ENCODE measurements at regions not wholly inside any gene's neighbourhood (a gene's known extent, or its start where the extent isn't known, plus 50 kb on each side); places are given as distances from the start of the nearest gene placed in this dataset.

DNA sequence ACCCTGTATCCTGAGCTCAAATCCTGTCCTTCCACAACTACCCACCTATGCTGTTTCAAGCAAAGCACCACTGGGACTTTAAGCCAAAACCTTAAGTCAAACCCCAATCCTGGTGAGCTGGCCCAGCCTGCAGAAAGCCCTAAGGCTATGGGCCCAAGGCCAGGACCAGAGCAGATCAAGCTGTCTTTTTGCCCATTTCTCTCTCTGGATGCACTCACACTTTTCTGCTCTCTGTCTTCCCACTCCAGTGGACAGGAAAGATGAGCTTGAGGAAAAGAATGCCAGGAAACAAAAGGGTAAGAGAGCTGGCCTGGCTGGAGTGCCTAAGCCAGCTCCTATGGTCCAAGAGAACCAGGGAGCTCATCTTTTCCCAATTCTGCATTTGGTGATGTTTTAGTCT is 284.3 kb upstream of the ISX start:
- ATAC-seq (replicated peaks in 6 of 8): no peak
- Histone ChIP-seq H3K4me3 (no peak overlapping the region), H3K4me1 (replicated peaks in 1 of 2) (peaks cover 0 to 4% of the 10 kb centered on the region in 2 donors), H3K27ac (no peak overlapping the region)
- in situ Hi-C loops (cut with MboI; ENCODE audit: low pct_unique_long_range_greater_than_20kb in 2 of 9, low sequenced_read_pairs in 9 of 9, unreplicated experiment in 9 of 9): no loop called here

DNA sequence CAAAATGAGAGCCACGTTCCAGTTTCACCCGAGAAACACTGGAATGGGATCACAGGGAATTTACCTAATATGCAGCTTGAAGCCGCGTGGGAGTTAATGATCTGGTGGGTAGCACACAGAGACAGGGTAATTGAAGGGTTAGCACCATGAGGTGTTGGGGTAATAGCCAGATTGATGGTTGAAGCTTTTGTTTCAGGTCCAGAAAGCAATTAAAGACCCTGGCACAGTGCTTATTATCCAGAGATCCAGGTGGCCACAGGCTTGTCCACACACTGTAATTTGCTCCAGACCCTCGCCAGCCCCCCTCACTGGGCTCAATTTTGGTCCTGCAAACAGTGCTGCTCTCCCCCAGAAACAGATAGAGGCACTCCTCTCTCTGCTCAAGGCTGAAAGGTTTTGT is 282.5 kb upstream of the ISX start:
- peaks cover 0 to 4% of the 10 kb centered on the region in 2 donors for H3K4me1 ChIP-seq (replicated peaks in 1 of 2)
- no peak for ATAC-seq (replicated peaks in 6 of 8)
- WGBS, 10 experiments: 19 to 100% (median 75%) methylated on average over 1 to 5 of the region's 5 CpGs; no CpG with 5 or more reads in 5 of the 10 experiments
- H3K4me3 ChIP-seq: no peak overlapping the region
- H3K27ac ChIP-seq: no peak overlapping the region
- in situ Hi-C loops (cut with MboI; ENCODE audit: low pct_unique_long_range_greater_than_20kb in 2 of 9, low sequenced_read_pairs in 9 of 9, unreplicated experiment in 9 of 9): no loop called here

DNA sequence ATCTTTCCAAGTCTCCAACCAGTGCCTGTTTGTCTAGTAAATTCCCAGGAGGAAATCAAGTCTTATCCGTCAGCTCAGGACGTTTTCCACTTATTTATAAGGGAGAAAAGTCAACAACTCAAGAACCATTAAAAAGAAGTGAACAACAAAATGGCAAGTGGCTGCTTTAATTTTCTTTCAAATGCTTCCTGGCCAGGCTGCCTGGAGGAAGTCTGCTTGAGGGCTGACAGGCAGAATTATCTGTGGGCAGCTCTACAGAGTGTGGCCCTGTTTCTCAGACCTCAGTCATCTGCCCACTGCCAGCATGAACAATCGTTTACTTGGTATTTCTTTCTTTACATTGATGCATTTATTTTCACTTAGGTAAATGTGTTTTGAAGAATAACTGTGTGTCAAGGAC is 281.9 kb upstream of the ISX start:
- ATAC-seq (replicated peaks in 6 of 8): no peak
- Histone ChIP-seq H3K4me3 (no peak overlapping the region), H3K4me1 (replicated peaks in 1 of 2) (peaks cover 0 to 4% of the 10 kb centered on the region in 2 donors), H3K27ac (no peak overlapping the region)
- in situ Hi-C loops (cut with MboI; ENCODE audit: low pct_unique_long_range_greater_than_20kb in 2 of 9, low sequenced_read_pairs in 9 of 9, unreplicated experiment in 9 of 9): no loop called here
- WGBS, 10 experiments: 0 to 69% (median 17%) methylated on average over 1 to 3 of the region's 3 CpGs

DNA sequence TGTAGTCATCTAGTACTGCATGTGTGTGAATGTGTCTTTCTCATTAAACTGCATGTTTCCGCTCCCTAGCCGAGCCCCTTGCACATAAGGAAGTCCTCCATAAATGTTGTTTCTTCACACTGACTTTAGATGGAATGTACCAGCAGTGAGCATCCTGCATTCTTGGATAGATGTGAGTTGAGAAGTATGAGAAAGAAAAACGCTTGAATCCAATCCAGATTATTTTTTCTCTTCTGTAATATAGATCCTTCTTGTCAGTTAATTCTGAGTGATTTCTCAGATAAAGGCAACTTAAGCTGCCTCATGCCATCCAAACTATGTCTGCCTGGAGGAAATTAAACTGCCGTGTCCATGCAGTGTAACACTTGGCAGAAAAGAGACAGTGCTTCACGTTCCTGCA is 268.1 kb upstream of the ISX start:
- Histone ChIP-seq H3K4me3 (no peak overlapping the region), H3K27ac (no peak overlapping the region), H3K4me1 (replicated peaks in 1 of 2) (peaks cover 9 to 12% of the 10 kb centered on the region in 2 donors)
- in situ Hi-C loops (cut with MboI; ENCODE audit: low pct_unique_long_range_greater_than_20kb in 2 of 9, low sequenced_read_pairs in 9 of 9, unreplicated experiment in 9 of 9): no loop called here
- 0 to 94% (median 75%) methylated on average over 1 to 4 of the region's 5 CpGs for WGBS, 10 experiments
- no peak for ATAC-seq (replicated peaks in 6 of 8)

DNA sequence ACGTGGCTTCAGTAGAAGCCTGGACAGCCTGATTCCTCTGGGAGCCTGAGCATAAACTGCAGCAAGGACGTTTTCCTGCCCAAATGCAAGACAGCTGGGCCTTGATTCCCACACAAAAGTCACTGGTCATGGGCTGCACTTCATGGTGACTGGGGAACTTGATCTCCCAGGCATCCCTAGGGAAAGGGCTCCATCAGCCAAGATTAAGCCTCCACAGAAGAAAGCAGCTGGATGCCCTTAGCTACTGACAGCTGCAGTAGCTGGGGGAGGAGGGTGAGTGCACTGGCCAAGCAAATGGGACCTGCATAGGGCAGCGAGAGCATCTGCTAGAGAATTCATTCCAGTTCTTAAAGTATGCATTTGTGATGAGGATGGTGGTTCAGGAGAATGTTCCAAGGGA is 267.4 kb upstream of the ISX start:
- ATAC-seq (replicated peaks in 6 of 8): no peak
- Histone ChIP-seq H3K27ac (no peak overlapping the region), H3K4me1 (replicated peaks in 1 of 2) (peaks cover 9 to 12% of the 10 kb centered on the region in 2 donors), H3K4me3 (no peak overlapping the region)
- 0 to 94% (median 0%) methylated on average over 1 to 3 of the region's 3 CpGs; no CpG with 5 or more reads in 3 of the 10 experiments for WGBS, 10 experiments
- in situ Hi-C loops (cut with MboI; ENCODE audit: low pct_unique_long_range_greater_than_20kb in 2 of 9, low sequenced_read_pairs in 9 of 9, unreplicated experiment in 9 of 9): no loop called here

DNA sequence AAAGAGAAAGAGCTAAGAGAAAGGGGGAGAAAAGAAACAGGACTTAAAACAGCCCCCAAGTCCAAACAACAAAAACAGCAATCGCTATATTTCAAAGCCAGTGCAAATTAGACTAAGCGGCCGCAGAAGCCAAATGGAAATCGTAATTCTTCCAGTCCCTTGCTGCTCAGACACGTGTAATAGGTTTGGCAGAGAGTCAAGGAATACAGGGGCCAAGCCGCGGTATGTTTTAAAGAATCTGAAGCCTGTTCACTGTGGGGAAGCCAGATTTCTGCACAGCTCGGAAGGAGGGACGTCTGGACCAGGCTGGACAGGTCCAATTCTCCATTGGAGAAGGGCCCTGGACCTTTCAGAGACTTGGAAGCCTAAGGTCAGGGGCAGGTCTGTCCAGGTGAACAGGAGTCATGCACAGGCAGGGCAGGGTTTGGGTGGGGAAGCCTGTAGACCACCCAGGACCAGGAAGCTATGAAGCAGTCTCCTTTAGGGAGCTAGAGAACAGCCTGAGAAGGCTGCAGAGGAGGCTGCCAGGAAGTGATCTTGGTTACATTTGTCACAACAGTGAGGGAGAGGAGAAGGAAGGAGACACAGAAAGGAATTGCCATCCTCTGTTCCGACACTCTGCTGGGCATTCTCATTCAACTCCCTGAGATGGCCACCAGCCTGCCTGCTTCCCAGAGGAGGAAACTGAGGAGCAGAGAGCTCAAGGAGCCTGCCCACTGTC is 265.5 kb upstream of the ISX start:
- WGBS, 10 experiments: 0 to 70% (median 55%) methylated on average over 2 to 7 of the region's 10 CpGs; no CpG with 5 or more reads in 1 of the 10 experiments
- H3K4me3 ChIP-seq: no peak overlapping the region
- in situ Hi-C loops (cut with MboI; ENCODE audit: low pct_unique_long_range_greater_than_20kb in 2 of 9, low sequenced_read_pairs in 9 of 9, unreplicated experiment in 9 of 9): no loop called here
- peaks cover 15 to 21% of the 10 kb centered on the region in 2 donors for H3K4me1 ChIP-seq (replicated peaks in 1 of 2)
- no peak overlapping the region for H3K27ac ChIP-seq
- peak in 5 of 8 experiments; percentile 21 to 87 (median 41) for ATAC-seq (replicated peaks in 6 of 8)

DNA sequence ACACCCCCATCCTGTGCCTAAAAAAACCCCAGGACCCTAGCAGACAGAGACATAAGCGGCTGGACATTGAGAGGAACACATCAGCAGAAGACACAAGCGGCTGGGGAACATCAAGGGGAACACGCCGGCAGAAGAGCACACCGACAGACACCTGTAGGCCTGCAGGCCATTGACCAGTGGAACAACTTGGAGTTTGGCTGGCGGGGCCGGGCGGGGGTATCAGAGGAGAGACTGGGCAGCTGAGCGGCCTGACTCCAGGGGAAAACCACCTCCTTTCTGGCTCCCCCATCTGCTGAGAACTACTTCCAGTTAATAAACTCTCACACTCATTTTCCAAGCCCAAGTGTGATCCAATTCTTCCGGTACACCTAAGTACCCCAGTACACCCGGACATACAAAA is 264.7 kb upstream of the ISX start:
- in situ Hi-C loops (cut with MboI; ENCODE audit: low pct_unique_long_range_greater_than_20kb in 2 of 9, low sequenced_read_pairs in 9 of 9, unreplicated experiment in 9 of 9): no loop called here
- Histone ChIP-seq H3K4me3 (no peak overlapping the region), H3K4me1 (replicated peaks in 1 of 2) (peaks cover 15 to 21% of the 10 kb centered on the region in 2 donors), H3K27ac (no peak overlapping the region)
- 0 to 100% (median 86%) methylated on average over 1 to 3 of the region's 11 CpGs; no CpG with 5 or more reads in 2 of the 10 experiments for WGBS, 10 experiments
- no peak for ATAC-seq (replicated peaks in 6 of 8)

DNA sequence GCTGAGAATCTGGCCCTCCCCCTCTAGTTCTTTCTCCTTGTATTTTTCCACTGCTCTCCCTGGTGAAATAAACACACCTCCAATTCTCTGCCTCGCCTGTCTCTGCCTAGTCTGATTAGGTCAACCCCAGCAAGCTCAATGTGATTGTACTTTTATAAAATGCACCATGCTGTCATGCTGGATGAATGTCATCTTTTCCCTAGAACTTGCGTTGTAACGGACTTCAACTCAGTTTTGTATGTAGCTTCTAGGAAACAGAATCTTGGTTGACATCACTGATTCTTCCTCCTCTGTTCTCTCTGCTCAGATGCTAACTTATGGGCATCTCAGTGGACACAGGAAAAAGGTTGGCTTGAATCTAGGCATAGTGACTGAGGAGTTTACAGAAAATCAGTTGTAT is 261.9 kb upstream of the ISX start:
- 4 to 100% (median 81%) methylated on average over 1 to 3 of the region's 3 CpGs; no CpG with 5 or more reads in 2 of the 10 experiments for WGBS, 10 experiments
- in situ Hi-C loops (cut with MboI; ENCODE audit: low pct_unique_long_range_greater_than_20kb in 2 of 9, low sequenced_read_pairs in 9 of 9, unreplicated experiment in 9 of 9): no loop called here
- H3K27ac ChIP-seq: no peak overlapping the region
- ATAC-seq (replicated peaks in 6 of 8): no peak
- H3K4me3 ChIP-seq: no peak overlapping the region
- peaks cover 15 to 21% of the 10 kb centered on the region in 2 donors for H3K4me1 ChIP-seq (replicated peaks in 1 of 2)

DNA sequence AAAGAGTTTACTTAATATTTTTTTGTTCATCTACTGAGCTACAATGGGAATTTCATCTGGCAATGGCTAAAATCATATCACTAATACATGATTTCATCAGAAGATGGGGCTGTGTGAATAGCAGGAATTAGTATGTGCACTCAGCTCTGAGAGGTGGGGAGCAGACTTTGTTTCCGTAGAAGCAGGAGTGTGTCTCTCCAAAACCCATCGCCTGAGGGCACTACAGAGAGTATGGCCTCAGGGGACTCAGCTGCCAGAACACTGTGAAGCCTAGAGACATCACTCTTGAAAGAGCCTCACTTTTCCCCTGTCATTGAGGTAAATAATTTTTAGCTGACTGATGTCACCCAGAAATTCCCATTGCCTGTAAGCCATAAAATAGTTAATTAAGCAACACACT is 261.4 kb upstream of the ISX start:
- H3K4me3 ChIP-seq: no peak overlapping the region
- 60 to 80% methylated on average over 1 to 2 of the region's 2 CpGs; no CpG with 5 or more reads in 8 of the 10 experiments for WGBS, 10 experiments
- ATAC-seq (replicated peaks in 6 of 8): peak in 5 of 8 experiments; percentile 27 to 72 (median 62)
- in situ Hi-C loops (cut with MboI; ENCODE audit: low pct_unique_long_range_greater_than_20kb in 2 of 9, low sequenced_read_pairs in 9 of 9, unreplicated experiment in 9 of 9): no loop called here
- H3K27ac ChIP-seq: no peak overlapping the region
- H3K4me1 ChIP-seq (replicated peaks in 1 of 2): peaks cover 15 to 20% of the 10 kb centered on the region in 2 donors

DNA sequence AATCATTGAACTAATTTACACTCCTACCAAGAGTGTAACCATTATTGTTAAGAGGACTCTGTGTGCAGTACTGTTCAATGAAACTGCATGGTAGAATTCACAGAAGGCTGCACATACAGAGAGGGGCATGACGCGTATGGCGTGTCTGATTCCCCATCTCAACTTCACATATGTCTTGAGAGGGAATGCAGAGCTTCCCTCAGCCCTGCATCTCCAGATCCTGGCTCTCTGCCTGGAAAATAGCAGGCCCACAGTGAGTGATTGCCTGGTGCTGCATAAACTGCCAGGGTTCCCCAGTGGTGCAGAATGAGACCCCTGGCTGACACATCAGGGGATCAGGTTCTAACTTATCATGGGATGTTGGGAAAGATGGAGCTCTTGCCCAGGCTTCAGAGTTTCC is 260.2 kb upstream of the ISX start:
- in situ Hi-C loops (cut with MboI; ENCODE audit: low pct_unique_long_range_greater_than_20kb in 2 of 9, low sequenced_read_pairs in 9 of 9, unreplicated experiment in 9 of 9): no loop called here
- H3K4me3 ChIP-seq: no peak overlapping the region
- WGBS, 10 experiments: 93 to 100% (median 100%) methylated on average over 3 of the region's 3 CpGs; no CpG with 5 or more reads in 5 of the 10 experiments

DNA sequence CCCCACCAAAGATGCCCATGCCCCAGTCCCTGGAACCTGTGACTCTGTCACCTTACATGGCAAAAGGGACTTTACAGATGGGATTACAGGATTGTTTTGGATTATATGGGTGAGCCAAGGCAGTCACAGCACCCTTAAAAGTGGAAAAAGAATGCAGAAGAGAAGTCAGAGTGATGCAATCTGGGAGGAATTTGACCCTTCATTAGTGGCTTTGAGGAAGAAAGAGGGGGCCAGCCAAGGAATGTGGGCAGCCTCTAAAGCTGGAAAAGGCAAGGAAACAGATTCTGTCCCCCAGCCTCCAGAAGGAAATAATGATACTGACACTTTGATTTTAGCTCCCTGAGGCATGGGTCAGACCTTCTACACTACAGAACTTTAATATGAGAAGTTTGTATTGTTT is 257.3 kb upstream of the ISX start:
- Histone ChIP-seq H3K4me1 (replicated peaks in 1 of 2) (peaks cover 10% of the 10 kb centered on the region in 2 donors), H3K27ac (no peak overlapping the region), H3K4me3 (no peak overlapping the region)
- in situ Hi-C loops (cut with MboI; ENCODE audit: low pct_unique_long_range_greater_than_20kb in 2 of 9, low sequenced_read_pairs in 9 of 9, unreplicated experiment in 9 of 9): no loop called here
- ATAC-seq (replicated peaks in 6 of 8): no peak

More for the DNA sequence above, 260.2 kb upstream of the ISX start:
- Histone ChIP-seq H3K27ac (no peak overlapping the region), H3K4me1 (replicated peaks in 1 of 2) (peaks cover 6 to 10% of the 10 kb centered on the region in 2 donors)
- no peak for ATAC-seq (replicated peaks in 6 of 8)

DNA sequence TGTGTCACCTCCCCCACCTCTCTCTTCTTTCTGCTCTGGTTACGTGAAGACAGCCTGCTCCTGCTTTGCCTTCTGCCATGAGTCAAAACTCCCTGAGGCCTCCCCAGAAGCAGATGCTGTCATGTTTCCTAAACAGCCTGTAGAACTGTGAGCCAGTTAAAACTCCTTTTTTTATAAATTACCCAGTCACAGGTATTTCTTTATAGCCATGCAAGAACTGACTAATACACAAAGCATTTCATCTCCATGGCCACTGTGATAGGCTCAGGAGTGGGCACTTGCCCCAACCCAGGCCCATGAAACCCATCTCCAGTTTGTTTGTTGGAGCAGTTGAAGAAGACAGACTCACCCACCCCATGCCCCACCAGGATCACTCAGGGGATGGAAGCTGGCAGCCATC is 253.3 kb upstream of the ISX start:
- in situ Hi-C loops (cut with MboI; ENCODE audit: low pct_unique_long_range_greater_than_20kb in 2 of 9, low sequenced_read_pairs in 9 of 9, unreplicated experiment in 9 of 9): no loop called here
- 100% methylated on average over 1 of the region's 1 CpG; no CpG with 5 or more reads in 9 of the 10 experiments for WGBS, 10 experiments
- no peak overlapping the region for H3K4me3 ChIP-seq
- H3K4me1 ChIP-seq (replicated peaks in 1 of 2): peaks cover 6 to 15% of the 10 kb centered on the region in 2 donors
- no peak overlapping the region for H3K27ac ChIP-seq
- ATAC-seq (replicated peaks in 6 of 8): no peak

DNA sequence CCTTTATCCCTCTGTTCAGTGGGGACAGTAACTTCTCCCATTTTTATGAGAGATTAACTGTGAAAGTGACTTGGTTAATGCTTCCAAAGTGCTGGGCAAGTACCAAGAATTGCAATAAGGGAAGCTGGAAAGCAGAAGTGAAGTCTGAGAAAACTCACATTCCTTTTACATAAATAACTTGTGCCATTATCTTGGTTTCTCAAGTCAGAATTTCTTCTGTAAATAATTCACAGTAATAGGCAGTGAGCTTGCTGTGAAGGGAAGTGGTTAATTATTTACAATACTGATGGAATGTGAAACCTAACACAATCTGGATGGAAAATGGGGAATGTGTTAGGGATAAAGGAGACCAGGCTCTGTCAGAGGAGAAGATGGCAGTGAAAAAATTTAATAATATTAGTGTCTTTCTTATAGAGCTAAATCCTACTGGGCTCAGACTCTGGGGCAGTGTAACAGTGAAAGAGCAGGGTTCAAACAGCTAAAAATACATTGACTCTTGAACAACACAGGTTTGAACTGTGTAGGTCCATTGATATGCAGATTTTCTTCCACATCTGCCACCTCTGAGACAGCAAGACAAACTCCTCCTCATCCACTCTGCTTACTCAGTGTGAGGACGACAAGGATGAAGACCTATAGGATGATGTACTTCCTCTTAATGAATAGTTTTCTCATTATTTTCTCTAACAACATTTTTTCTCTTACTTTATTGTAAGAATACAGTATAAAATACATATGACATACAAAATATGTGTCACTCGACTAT is 251.5 kb upstream of the ISX start:
- no peak overlapping the region for H3K4me3 ChIP-seq
- no peak overlapping the region for H3K27ac ChIP-seq
- H3K4me1 ChIP-seq (replicated peaks in 1 of 2): peaks cover 6 to 15% of the 10 kb centered on the region in 2 donors
- in situ Hi-C loops (cut with MboI; ENCODE audit: low pct_unique_long_range_greater_than_20kb in 2 of 9, low sequenced_read_pairs in 9 of 9, unreplicated experiment in 9 of 9): no loop called here
- peak in 3 of 8 experiments; percentile 31 to 72 (median 69) for ATAC-seq (replicated peaks in 6 of 8)
- 0 to 25% (median 9%) methylated on average over 1 to 2 of the region's 2 CpGs; no CpG with 5 or more reads in 2 of the 10 experiments for WGBS, 10 experiments
